Inferior parietal cortex (tissue), 1 donor: ENCODE measurements at regions not wholly inside any gene's neighbourhood (a gene's known extent, or its start where the extent isn't known, plus 50 kb on each side); places are given as distances from the start of the nearest gene placed in this dataset.
A peak's percentile ranks its signal among the peaks of the same experiment; 100 is the strongest.

ENCODE experiments used
- DNase-seq: peaks from one replicate; pipeline ENCODE4 v3.0.0-alpha.2; 2016; ENCODE audit errors: extremely low spot score

GRCh38 chr14:47899685-47900084 is 224.3 kb upstream of the MDGA2 start:
- no peak for DNase-seq

DNA sequence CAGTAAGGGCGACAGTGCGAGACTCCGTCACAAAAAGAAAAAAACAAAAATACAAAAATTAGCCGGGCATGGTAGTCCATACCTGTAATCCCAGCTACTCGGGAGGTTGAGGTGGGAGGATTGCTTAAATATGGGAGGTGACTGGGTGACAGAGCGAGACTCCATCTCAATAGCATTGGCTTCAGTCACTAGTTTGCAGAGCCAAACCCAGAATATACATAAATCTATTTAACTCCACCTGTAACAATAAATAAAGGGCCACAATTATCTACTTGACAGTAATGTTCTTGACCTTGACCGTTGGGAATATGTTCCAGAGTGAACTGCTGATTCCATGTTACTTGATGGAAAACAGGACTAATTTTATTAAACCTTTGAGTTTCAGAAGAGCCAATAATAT is 198.9 kb upstream of the MDGA2 start:
- no peak for DNase-seq

DNA sequence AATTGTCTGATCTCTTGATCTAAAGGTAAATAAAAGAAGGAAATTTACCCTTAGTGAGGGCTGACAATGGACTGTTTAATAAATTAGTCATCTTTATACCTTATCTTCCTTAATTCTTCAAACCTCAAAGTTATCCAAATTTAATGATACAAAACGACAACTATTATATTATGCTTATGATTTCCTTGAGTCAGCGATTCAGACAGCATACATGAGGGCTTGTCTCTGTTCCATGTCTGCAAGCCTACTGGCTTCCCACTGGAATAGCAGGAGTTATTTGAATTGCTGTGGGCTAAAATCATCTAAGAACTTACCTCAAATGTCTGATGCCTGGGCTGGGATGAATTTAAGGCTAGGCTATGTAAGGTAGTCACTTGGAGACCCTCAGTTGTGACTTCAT is 197.2 kb upstream of the MDGA2 start:
- DNase-seq = no peak

DNA sequence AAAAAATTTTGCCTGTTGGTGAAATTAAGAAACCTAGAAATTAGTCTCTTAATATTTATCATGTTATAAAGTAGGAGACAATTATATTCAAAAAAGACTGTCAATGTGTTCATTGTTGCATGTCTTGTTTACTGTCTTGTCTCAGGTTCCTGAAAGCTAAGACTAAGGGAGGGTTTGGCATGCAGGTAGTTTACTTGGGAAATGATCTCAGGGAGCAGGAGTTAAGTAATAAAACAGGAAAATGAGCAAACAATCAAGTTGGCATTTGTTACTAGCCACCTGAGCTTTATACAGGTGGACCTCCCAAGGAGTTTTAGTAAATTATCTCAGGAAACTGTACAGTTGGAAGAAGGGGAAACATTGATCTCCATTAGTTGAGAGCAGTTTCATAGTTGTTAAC is 188.0 kb upstream of the MDGA2 start:
- no peak for DNase-seq

GRCh38 chr14:47857646-47858045 is 182.2 kb upstream of the MDGA2 start:
- DNase-seq = peak; percentile 11

- no peak for DNase-seq
Measured at GRCh38 chr14:47852278-47852677, 176.9 kb upstream of the MDGA2 start.

GRCh38 chr14:47846008-47846407 is 170.6 kb upstream of the MDGA2 start:
- DNase-seq = no peak

- no peak for DNase-seq
Measured at GRCh38 chr14:47843236-47843635, 167.8 kb upstream of the MDGA2 start.

DNA sequence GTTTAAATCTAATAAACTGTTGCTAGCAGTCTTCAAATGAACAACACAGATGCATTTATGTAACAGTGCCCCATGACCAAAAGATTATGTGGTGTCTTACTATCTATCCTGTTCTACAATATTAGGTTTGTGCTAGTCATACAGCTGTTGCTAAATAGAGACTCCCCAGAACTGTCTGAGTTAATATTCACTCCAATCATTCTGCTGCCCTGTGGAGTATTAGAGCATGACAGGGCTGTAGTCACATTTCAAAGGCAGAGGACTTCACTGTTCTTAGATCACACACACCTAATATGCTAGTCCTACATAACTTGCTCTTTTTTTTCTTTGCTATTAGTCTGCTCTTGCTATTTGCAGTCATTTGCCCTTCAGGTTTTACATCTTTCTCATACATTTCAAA is 157.6 kb upstream of the MDGA2 start:
- no peak for DNase-seq

DNA sequence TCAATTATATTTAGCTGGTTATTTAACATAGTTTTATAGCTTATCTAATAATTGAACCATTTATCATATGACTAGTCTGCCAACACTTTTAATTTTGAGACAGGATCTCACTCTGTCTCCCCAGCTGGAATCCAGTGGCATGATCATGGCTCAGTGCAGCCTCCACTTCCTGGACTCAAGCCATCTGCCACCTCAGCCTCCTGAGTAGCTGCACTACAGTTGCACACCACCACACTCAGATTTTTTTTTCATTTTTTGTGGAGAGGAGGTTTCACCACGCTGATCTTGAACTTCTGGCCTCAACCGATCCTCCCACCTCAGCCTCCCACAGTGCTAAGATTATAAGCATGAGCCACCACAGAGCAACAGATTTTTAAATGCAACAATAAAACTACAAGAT is 151.4 kb upstream of the MDGA2 start:
- DNase-seq = no peak

DNA sequence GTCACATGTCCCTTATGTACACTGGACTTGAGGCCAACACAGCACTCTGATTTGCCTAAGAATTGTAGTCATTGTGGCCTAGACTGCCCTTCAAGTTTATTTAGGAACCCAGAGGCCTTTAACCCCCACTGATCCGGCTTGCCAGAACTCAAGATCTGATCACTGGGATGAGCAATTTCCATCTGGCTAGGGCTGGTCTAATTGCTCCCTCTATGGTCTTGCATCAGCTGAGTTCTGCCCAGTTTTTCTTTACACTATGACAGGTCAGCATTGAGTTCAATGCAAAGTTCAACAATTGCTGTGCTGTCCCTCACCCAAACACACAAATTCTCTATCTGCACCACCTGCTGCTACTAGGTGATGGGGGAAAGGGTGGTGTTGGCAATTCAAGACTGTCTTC is 146.9 kb upstream of the MDGA2 start:
- DNase-seq = no peak

GRCh38 chr14:47821135-47821534 is 145.7 kb upstream of the MDGA2 start:
- no peak for DNase-seq

- no peak for DNase-seq
Measured at GRCh38 chr14:47790477-47790876, 115.1 kb upstream of the MDGA2 start.

GRCh38 chr14:47785058-47785457 is 109.7 kb upstream of the MDGA2 start:
- DNase-seq = no peak

DNA sequence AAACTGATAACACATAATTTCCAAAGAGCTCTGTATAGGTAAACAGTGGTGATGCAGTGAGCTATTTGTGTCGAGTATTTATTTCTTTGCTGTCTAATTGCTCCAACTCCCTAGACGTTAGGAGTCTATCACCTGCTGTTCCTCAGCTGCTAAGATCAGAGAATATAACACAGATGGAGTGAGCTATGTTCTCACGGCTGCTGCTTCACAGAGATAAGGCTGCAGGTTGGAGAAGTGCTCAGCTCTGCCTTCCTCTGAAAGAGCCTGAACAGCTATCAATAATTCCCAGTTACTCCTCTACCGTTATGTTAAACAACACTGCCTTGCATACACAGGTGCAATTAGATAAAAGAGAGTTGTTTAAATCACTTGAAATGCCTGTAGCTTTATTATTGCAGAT is 103.2 kb upstream of the MDGA2 start:
- DNase-seq = no peak

DNA sequence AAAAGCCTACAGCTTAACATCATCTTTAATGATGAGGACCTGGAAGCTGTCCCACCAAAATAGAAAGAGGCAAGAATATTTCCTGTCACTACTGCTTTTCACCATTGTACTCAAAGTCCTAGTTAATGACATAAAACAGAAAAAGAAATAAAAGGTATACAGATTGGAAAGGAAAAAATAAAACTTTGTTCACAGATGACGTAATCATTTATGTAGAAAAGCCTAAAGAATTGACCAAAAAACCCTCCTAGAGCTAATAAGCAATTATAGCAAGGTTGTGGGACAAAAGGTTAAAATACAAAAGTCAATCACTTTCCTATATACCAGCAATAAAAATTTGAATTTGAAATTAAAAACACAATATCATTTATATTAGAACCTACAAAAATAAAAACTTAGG is 97.2 kb upstream of the MDGA2 start:
- no peak for DNase-seq

DNA sequence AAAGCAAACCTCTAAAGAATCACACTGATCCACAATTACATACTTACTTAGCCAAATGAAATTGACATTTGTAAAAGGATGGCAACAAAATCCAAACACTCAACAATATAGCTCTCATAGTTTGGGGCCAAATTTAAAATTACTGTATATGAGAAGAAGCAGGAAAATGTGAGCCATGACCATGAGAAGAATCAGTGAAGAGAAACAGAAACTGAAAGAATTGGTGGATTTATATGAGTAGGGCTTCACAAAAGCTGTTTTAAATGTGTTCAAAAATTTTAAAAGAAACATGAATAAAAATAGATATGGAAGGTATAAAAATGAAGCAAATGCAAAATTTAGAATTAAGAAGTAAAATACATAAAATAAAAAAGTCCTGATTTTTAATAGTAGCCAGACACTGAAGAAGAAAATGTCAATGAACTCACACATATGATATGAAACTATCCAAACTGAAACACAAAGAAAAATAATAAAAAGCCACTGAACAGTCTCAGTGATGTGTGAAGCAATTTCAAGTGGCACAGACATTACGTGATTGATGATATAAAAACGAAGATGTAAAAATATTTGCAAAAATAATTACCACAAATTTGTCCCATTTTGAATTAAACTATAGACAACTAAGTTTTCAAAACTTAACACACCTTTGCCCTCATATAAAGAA is 87.9 kb upstream of the MDGA2 start:
- no peak for DNase-seq

GRCh38 chr14:47746986-47747385 is 71.6 kb upstream of the MDGA2 start:
- DNase-seq = no peak

DNA sequence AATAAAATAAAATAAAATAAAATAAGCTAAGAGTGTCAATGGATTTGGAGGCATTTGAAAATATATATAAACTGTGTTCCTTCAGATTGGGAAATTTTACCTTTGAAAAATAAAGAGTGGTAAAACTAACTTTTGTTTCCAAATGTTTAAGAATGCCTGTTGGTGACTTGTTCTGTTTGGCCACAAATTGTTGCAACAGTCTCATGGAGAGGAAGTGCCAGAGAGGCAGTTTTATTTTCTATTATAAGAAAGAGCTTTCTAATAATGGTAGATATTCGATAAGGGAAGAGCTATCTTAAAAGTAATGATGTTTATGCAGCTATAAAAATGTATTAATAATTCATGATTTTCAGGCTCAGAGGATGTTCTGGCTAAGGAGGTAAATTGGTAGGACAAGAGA is 68.8 kb upstream of the MDGA2 start:
- no peak for DNase-seq

- no peak for DNase-seq
Measured at GRCh38 chr14:47739541-47739940, 64.1 kb upstream of the MDGA2 start.

GRCh38 chr14:47730296-47730695 is 54.9 kb upstream of the MDGA2 start:
- DNase-seq = no peak
